ENCODE measurements at regions not wholly inside any gene's neighbourhood (a gene's known extent, or its start where the extent isn't known, plus 50 kb on each side); places are given as distances from the start of the nearest gene placed in this dataset.

- no peak for TF ChIP-seq CTCF (IDR thresholded peaks at IDR 0.05; ENCODE audit: low read depth, low read length)
Measured at GRCh38 chr5:89292487-89292886, 409.5 kb upstream of the MEF2C start.

GRCh38 chr5:89289604-89290003, 406.6 kb upstream of the MEF2C start:
- TF ChIP-seq CTCF (IDR thresholded peaks at IDR 0.05; ENCODE audit: low read depth, low read length), result no peak
- H3K4me3 ChIP-seq (ENCODE audit: low read depth, low read length), result no peak overlapping the region

More at GRCh38 chr5:89292487-89292886, 409.5 kb upstream of the MEF2C start:
- H3K4me3 ChIP-seq (ENCODE audit: low read depth, low read length), result no peak overlapping the region

- TF ChIP-seq CTCF (IDR thresholded peaks at IDR 0.05; ENCODE audit: low read depth, low read length), result no peak
- no peak overlapping the region for H3K4me3 ChIP-seq (ENCODE audit: low read depth, low read length)
Measured at GRCh38 chr5:89287964-89288363, 405.0 kb upstream of the MEF2C start.

- no peak overlapping the region for H3K4me3 ChIP-seq (ENCODE audit: low read depth, low read length)
- no peak for TF ChIP-seq CTCF (IDR thresholded peaks at IDR 0.05; ENCODE audit: low read depth, low read length)
Measured at GRCh38 chr5:89286320-89286719, 403.3 kb upstream of the MEF2C start.

- no peak overlapping the region for H3K4me3 ChIP-seq (ENCODE audit: low read depth, low read length)
- no peak for TF ChIP-seq CTCF (IDR thresholded peaks at IDR 0.05; ENCODE audit: low read depth, low read length)
Measured at GRCh38 chr5:89283728-89284493, 400.9 kb upstream of the MEF2C start.

GRCh38 chr5:89282554-89283510, 399.8 kb upstream of the MEF2C start:
- TF ChIP-seq CTCF (IDR thresholded peaks at IDR 0.05; ENCODE audit: low read depth, low read length), result no peak
- no peak overlapping the region for H3K4me3 ChIP-seq (ENCODE audit: low read depth, low read length)

All from WI38 (cell line).